ENCODE measurements at regions not wholly inside any gene's neighbourhood (a gene's known extent, or its start where the extent isn't known, plus 50 kb on each side); places are given as distances from the start of the nearest gene placed in this dataset.

GRCh38 chr19:31976775-31977536 lies 368.5 kb upstream of the ZNF507 start:
- H3K4me3 ChIP-seq = no peak overlapping the region
- ATAC-seq (ENCODE audit: insufficient read depth, low FRiP score) (no peak), DNase-seq (no peak)
- H3K27ac ChIP-seq (ENCODE audit: low read depth in 1 of 2, low read length in 1 of 2) = no peak overlapping the region
- H3K36me3 ChIP-seq (ENCODE audit: control insufficient read depth in 4 of 4, insufficient read depth in 4 of 4, low read length in 4 of 4) = no peaks in the 10 kb centered on the region
- peaks cover 0 to 2% (median 0%) of the 10 kb centered on the region in 4 donors for H3K9me3 ChIP-seq (ENCODE audit: control insufficient read depth in 4 of 4, insufficient read depth in 3 of 4, low read length in 3 of 4)
- H3K27me3 ChIP-seq (ENCODE audit: control insufficient read depth in 3 of 3, insufficient read depth in 3 of 3, low read length in 2 of 3) = no peaks in the 10 kb centered on the region
- peaks cover 0 to 15% (median 0%) of the 10 kb centered on the region in 5 donors for H3K4me1 ChIP-seq (ENCODE audit: control insufficient read depth in 5 of 5, insufficient read depth in 5 of 5, low read length in 5 of 5)
- no peak overlapping the region for H3K9ac ChIP-seq (ENCODE audit: insufficient read depth in 1 of 2, low read length in 2 of 2)
- no peak for TF ChIP-seq CTCF (IDR thresholded peaks at IDR 0.05; ENCODE audit: control extremely low read depth, extremely low read depth)
- WGBS, 2 donors = 94 to 98% methylated on average over 6 of the region's 6 CpGs

- ATAC-seq (ENCODE audit: insufficient read depth, low FRiP score) (no peak), DNase-seq (no peak)
- Histone ChIP-seq H3K27ac (ENCODE audit: low read depth in 1 of 2, low read length in 1 of 2) (no peak overlapping the region), H3K9me3 (ENCODE audit: control insufficient read depth in 4 of 4, insufficient read depth in 3 of 4, low read length in 3 of 4) (peaks cover 0 to 6% (median 0%) of the 10 kb centered on the region in 4 donors), H3K9ac (ENCODE audit: insufficient read depth in 1 of 2, low read length in 2 of 2) (no peak overlapping the region), H3K36me3 (ENCODE audit: control insufficient read depth in 4 of 4, insufficient read depth in 4 of 4, low read length in 4 of 4) (no peaks in the 10 kb centered on the region), H3K4me3 (no peak overlapping the region), H3K4me1 (ENCODE audit: control insufficient read depth in 5 of 5, insufficient read depth in 5 of 5, low read length in 5 of 5) (peaks cover 0 to 15% (median 0%) of the 10 kb centered on the region in 5 donors), H3K27me3 (ENCODE audit: control insufficient read depth in 3 of 3, insufficient read depth in 3 of 3, low read length in 2 of 3) (no peaks in the 10 kb centered on the region)
- no peak for TF ChIP-seq CTCF (IDR thresholded peaks at IDR 0.05; ENCODE audit: control extremely low read depth, extremely low read depth)
- WGBS, 2 donors = 84 to 86% methylated on average over 5 of the region's 5 CpGs
Measured at GRCh38 chr19:31979362-31979761, 366.0 kb upstream of the ZNF507 start.

GRCh38 chr19:31979949-31980670 lies 365.3 kb upstream of the ZNF507 start:
- H3K9ac ChIP-seq (ENCODE audit: insufficient read depth in 1 of 2, low read length in 2 of 2) = no peak overlapping the region
- no peak overlapping the region for H3K27ac ChIP-seq (ENCODE audit: low read depth in 1 of 2, low read length in 1 of 2)
- peaks cover 0 to 10% (median 0%) of the 10 kb centered on the region in 4 donors for H3K9me3 ChIP-seq (ENCODE audit: control insufficient read depth in 4 of 4, insufficient read depth in 3 of 4, low read length in 3 of 4)
- no peaks in the 10 kb centered on the region for H3K27me3 ChIP-seq (ENCODE audit: control insufficient read depth in 3 of 3, insufficient read depth in 3 of 3, low read length in 2 of 3)
- ATAC-seq (ENCODE audit: insufficient read depth, low FRiP score) = no peak
- TF ChIP-seq CTCF (IDR thresholded peaks at IDR 0.05; ENCODE audit: control extremely low read depth, extremely low read depth) = no peak
- H3K4me3 ChIP-seq = no peak overlapping the region
- peaks cover 0 to 15% (median 0%) of the 10 kb centered on the region in 5 donors for H3K4me1 ChIP-seq (ENCODE audit: control insufficient read depth in 5 of 5, insufficient read depth in 5 of 5, low read length in 5 of 5)
- DNase-seq = no peak
- WGBS, 2 donors = 93% methylated on average over 23 of the region's 23 CpGs
- H3K36me3 ChIP-seq (ENCODE audit: control insufficient read depth in 4 of 4, insufficient read depth in 4 of 4, low read length in 4 of 4) = no peaks in the 10 kb centered on the region

Data from lung (tissue), 11 donors.